Activated CD8-positive, alpha-beta memory T cell treated with anti-CD3 and anti-CD28 coated beads for 4 hours (primary cell): ENCODE measurements at regions not wholly inside any gene's neighbourhood (a gene's known extent, or its start where the extent isn't known, plus 50 kb on each side); places are given as distances from the start of the nearest gene placed in this dataset.

Experiments used
- DNase-seq, 2 donors: peaks; one replicate each; pipeline ENCODE4 v3.0.0-alpha.2; 2020; ENCODE audit warnings: low read depth in 2 of 2

GRCh38 chr22:44592126-44592823, 94.2 kb upstream of the RTL6 start:
- DNase-seq = no peak

GRCh38 chr22:44591146-44591790, 93.2 kb upstream of the RTL6 start:
- DNase-seq = no peak

GRCh38 chr22:44590291-44590690, 92.3 kb upstream of the RTL6 start:
- no peak for DNase-seq

- no peak for DNase-seq
Observed at GRCh38 chr22:44589831-44590230, 91.8 kb upstream of the RTL6 start.

GRCh38 chr22:44588348-44588747, 90.3 kb upstream of the RTL6 start:
- no peak for DNase-seq

- DNase-seq = no peak
Observed at GRCh38 chr22:44587737-44588310, 89.8 kb upstream of the RTL6 start.

- DNase-seq = no peak
Observed at GRCh38 chr22:44586999-44587736, 89.1 kb upstream of the RTL6 start.

GRCh38 chr22:44586351-44586990, 88.4 kb upstream of the RTL6 start:
- DNase-seq = no peak

GRCh38 chr22:44585559-44586350, 87.7 kb upstream of the RTL6 start:
- no peak for DNase-seq

GRCh38 chr22:44584256-44584902, 86.3 kb upstream of the RTL6 start:
- no peak for DNase-seq

- DNase-seq = no peak
Observed at GRCh38 chr22:44583854-44584253, 85.8 kb upstream of the RTL6 start.

GRCh38 chr22:44583061-44583760, 85.2 kb upstream of the RTL6 start:
- DNase-seq = no peak

- no peak for DNase-seq
Observed at GRCh38 chr22:44582016-44582415, 84.0 kb upstream of the RTL6 start.

GRCh38 chr22:44581096-44581435, 83.0 kb upstream of the RTL6 start:
- DNase-seq = no peak

GRCh38 chr22:44580176-44581095, 82.4 kb upstream of the RTL6 start:
- no peak for DNase-seq

GRCh38 chr22:44578516-44579230, 80.6 kb upstream of the RTL6 start:
- no peak for DNase-seq

GRCh38 chr22:44578110-44578457, 80.1 kb upstream of the RTL6 start:
- no peak for DNase-seq

- DNase-seq = no peak
Observed at GRCh38 chr22:44577391-44578109, 79.5 kb upstream of the RTL6 start.
